ENCODE measurements at regions not wholly inside any gene's neighbourhood (a gene's known extent, or its start where the extent isn't known, plus 50 kb on each side); places are given as distances from the start of the nearest gene placed in this dataset.

DNA sequence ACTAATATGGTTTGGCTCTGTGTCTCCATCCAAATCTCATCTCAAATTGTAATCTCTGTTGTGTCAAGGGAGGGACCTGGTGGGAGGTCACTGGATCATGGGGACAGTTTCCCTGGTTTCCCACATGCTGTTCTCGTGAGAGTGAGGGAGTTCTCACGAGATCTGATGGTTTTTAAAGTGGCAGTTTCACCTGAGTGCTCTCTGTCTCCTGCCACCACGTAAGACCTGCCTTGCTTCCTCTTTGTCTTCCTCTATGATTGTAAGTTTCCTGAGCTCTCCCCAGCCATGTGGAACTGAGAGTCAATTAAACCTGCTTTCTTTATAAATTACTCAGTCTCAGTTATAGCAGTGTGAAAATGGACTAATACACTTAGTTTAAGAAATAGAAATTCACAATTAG, 228.9 kb downstream of the CD47 start:
- WGBS, 2 donors, result 31 to 35% methylated on average over 3 of the region's 3 CpGs
- no peak for DNase-seq
- no peaks in the 10 kb centered on the region for H3K27me3 ChIP-seq
- no peaks in the 10 kb centered on the region for H3K4me1 ChIP-seq
- H3K27ac ChIP-seq, result no peak overlapping the region
- no peaks in the 10 kb centered on the region for H3K36me3 ChIP-seq
- no peak overlapping the region for H3K4me3 ChIP-seq
- TF ChIP-seq, protein P1, sequence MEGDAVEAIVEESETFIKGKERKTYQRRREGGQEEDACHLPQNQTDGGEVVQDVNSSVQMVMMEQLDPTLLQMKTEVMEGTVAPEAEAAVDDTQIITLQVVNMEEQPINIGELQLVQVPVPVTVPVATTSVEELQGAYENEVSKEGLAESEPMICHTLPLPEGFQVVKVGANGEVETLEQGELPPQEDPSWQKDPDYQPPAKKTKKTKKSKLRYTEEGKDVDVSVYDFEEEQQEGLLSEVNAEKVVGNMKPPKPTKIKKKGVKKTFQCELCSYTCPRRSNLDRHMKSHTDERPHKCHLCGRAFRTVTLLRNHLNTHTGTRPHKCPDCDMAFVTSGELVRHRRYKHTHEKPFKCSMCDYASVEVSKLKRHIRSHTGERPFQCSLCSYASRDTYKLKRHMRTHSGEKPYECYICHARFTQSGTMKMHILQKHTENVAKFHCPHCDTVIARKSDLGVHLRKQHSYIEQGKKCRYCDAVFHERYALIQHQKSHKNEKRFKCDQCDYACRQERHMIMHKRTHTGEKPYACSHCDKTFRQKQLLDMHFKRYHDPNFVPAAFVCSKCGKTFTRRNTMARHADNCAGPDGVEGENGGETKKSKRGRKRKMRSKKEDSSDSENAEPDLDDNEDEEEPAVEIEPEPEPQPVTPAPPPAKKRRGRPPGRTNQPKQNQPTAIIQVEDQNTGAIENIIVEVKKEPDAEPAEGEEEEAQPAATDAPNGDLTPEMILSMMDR (IDR thresholded peaks at IDR 0.05), result no peak
- no peak for TF ChIP-seq POLR2A (IDR thresholded peaks at IDR 0.05)
- no peaks in the 10 kb centered on the region for H3K9me3 ChIP-seq
- intact Hi-C loops (cut with DNase I), result no loop called here

DNA sequence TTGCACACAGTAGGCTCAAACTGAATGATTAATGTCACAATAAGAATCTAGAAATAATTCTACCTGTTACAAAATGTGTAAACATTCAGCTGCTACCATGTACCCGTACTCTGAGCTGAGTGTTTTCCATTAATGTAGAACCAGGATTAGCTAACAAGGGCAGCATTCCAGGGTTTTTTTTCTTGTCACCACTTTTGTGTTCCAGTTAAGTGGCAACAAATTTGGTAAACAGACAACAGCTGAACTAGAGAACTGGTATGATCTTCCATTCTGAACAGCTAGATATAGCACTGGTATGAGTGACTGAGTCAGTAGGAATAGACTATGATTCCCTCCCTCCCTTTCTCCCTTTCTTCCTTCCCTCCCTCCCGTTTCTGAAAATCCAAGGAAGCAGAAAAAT, 229.4 kb downstream of the CD47 start:
- Histone ChIP-seq H3K27ac (no peak overlapping the region), H3K4me1 (no peaks in the 10 kb centered on the region), H3K9me3 (no peaks in the 10 kb centered on the region), H3K27me3 (no peaks in the 10 kb centered on the region), H3K4me3 (no peak overlapping the region), H3K36me3 (no peaks in the 10 kb centered on the region)
- TF ChIP-seq POLR2A (IDR thresholded peaks at IDR 0.05), result no peak
- TF ChIP-seq, protein P1 (IDR thresholded peaks at IDR 0.05), result no peak
- intact Hi-C loops (cut with DNase I), result no loop called here
- no peak for DNase-seq
- WGBS, 2 donors, result 64 to 67% methylated on average over 2 of the region's 2 CpGs

Data from esophagus squamous epithelium (tissue), 5 donors.